NCI-H446 (cell line): ENCODE measurements at regions not wholly inside any gene's neighbourhood (a gene's known extent, or its start where the extent isn't known, plus 50 kb on each side); places are given as distances from the start of the nearest gene placed in this dataset.

Source experiments
- DNase-seq, 2 experiments: peaks; one replicate each; lab custom pipeline; 2025; lab: John Stamatoyannopoulos, UW

- DNase-seq = no peak
Measured at GRCh38 chr3:182683858-182684257, 109.4 kb upstream of the ATP11B start.

DNA sequence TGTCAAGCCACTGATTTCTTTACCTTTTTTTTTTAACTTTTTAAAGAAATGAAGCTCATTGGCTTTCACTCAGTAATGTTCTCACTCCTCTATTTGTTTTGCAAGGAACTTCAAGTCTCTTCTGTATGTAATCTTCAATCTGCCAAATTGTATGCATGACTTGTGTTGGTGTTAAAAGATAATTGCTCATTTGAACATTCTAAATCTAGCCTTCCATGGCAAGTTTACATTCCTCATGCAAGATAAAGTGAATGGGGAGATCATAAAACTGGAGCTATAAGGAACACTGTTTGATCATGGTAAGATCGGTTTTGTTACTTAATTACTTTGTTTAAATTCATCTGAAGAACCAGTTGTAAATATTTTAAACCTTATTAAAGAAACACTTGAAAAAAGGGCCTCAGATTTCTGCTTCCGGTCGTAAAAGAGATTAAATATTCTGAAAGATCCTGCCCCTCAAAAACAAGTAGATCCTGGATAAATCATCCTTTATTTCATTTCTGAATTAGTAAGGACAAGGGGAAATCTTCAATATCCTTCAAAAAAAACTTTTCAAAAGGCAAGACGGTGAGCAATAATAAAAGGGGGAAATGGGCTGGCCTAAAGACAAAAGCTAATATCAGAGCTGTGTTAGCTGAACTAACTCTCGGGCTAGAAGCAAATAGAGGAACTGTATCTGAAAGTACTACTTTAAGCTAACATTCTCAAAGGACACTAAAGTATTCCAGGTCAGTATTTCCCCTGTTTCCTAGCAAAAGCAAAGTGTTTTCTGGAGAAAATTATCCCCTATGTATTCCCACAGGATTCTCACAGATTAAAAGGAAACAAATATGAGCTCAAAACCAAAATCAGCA lies 107.0 kb upstream of the ATP11B start:
- no peak for DNase-seq

GRCh38 chr3:182690172-182690571 lies 103.1 kb upstream of the ATP11B start:
- DNase-seq = no peak

DNA sequence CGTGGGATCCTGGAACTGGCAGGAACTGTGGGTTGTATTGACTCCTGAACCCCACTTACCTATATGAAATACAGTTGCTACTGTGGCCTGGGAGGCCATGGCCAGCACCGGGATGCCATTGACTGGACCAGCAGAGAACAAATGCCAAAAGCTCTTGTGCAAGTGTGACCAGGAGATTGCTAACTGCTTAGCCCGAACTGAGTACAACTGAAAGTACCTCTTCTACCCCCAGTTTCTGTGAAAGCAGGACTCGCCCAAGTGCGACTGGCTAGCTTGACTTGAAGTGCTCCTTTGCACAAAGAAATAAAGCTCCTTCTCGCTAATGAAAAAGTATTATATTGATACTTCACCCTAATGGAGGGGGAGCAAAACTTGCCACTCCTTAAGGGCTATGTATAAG lies 101.3 kb upstream of the ATP11B start:
- DNase-seq = no peak

DNA sequence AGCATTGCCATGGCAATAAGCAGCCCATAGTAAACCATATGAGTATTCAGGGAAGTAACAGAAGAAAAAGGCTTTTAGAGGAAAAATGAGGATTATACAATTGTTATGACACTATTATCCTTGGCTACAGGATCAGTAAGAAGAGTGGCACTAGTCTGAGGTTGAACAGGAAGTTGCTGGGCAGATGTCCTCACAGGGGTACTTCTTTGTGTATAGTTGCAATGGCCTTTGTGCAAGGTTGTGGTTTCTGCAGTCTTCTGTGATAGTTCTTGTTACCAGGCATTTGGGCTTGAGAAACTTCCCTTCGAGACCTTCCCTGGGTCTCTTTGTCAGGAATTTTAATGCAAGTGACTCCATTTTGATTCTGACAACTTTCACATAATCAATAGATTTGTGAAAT lies 100.6 kb upstream of the ATP11B start:
- DNase-seq = no peak

DNA sequence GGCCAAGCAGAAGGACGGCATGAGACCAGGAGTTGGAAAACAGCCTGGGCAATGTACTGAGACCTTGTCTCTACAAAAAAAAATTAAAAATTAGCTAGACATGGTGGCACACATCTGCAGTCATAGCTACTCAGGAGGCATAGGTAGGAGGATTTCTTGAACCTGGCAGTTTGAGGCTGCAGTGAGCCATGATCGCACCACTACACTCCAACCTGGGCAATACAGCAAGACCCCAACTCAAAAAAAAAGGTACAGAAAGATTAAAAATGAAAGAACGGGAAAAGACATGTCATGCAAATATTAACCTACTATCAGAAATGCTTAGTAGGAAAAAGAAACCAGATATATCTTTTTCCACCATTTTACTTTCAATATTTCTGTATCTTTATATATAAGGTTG lies 99.6 kb upstream of the ATP11B start:
- no peak for DNase-seq

DNA sequence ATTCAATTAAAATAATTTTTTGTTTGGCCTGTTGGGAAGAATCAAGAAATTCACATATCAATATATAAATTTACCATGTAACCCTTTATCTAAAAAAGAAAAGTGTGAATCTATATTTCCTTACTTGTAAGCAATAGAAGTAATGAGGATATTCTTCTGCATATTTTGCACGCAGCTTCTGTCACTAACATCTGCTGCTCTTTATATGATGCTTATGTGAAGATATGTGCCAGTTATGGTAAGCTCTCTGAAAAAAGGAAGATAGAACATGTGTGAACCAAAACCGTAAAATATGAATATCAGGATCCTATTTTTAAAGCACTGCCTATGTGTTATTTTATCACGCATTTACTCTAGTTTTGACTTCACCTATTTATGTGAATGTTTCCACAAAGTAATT lies 96.4 kb upstream of the ATP11B start:
- no peak for DNase-seq

- DNase-seq = no peak
Measured at GRCh38 chr3:182697345-182697919, 95.9 kb upstream of the ATP11B start.

- DNase-seq = no peak
Measured at GRCh38 chr3:182698078-182698477, 95.2 kb upstream of the ATP11B start.

- DNase-seq = no peak
Measured at GRCh38 chr3:182699550-182700170, 93.6 kb upstream of the ATP11B start.

- no peak for DNase-seq
Measured at GRCh38 chr3:182702216-182702615, 91.1 kb upstream of the ATP11B start.

DNA sequence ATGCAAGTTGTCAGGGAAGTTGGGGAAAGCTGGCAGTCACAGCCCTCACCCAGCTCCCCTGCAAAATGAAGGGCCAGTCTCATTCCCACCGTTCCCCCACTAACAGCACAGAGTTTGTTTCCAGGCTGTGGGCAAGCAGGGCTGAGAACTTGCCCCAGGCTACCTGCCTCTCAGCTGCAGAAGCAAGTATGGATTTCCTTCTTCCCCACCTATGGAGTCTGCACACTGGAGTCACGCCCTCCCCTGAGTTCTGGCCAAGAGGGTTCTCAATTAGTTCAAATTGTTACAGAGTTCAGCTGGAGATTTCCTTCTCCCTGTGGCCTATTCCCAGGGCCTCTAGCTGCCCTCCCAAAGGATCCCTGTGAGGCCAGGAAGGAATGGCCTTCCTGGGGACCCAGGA lies 90.1 kb upstream of the ATP11B start:
- DNase-seq = no peak

- DNase-seq = no peak
Measured at GRCh38 chr3:182704926-182705325, 88.4 kb upstream of the ATP11B start.

DNA sequence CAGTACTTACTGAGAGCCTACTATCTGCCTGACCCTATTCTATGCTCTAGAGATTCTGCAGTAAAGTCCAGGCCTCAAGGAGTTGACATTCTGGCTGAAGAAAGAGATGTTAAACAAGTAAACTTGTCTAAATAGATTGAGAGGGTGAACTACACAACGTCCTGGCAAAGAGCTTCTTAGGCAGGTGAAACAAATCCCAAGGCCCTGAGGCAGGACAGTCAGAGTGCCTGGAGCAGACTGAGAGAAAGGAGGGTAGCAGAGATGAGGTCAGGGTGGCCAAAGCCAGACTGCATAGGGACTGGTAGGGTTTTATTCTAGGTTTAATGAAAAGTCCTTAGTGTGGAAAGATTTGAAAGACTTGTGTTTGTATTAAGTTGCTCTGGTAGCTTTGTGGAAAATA lies 84.5 kb upstream of the ATP11B start:
- no peak for DNase-seq

DNA sequence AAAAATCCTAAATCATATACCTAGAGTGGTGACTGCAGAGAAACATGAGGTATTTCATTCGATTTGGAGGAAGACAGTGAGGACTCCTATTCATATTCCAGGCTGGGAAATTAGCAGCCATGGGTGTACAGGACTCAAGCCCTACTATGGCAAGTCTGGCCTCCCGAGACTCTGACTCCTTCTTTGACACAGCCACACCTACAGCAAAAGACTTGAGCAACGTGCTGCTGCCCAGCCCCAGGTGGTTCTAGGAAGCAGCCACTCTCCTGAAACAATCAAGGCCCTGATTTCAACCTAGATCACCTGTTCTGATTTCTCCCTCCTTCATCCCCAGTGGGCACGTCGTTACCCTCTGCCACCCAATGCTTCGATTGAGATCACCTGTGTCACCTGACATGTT lies 84.0 kb upstream of the ATP11B start:
- no peak for DNase-seq

GRCh38 chr3:182710557-182711157 lies 82.6 kb upstream of the ATP11B start:
- DNase-seq = peak in 1 of 2 experiments; percentile 34

GRCh38 chr3:182711261-182711683 lies 82.0 kb upstream of the ATP11B start:
- no peak for DNase-seq

GRCh38 chr3:182711853-182712252 lies 81.5 kb upstream of the ATP11B start:
- no peak for DNase-seq

- no peak for DNase-seq
Measured at GRCh38 chr3:182713111-182713510, 80.2 kb upstream of the ATP11B start.

- peak; percentile 41 to 71 for DNase-seq
Measured at GRCh38 chr3:182713743-182714517, 79.4 kb upstream of the ATP11B start.

DNA sequence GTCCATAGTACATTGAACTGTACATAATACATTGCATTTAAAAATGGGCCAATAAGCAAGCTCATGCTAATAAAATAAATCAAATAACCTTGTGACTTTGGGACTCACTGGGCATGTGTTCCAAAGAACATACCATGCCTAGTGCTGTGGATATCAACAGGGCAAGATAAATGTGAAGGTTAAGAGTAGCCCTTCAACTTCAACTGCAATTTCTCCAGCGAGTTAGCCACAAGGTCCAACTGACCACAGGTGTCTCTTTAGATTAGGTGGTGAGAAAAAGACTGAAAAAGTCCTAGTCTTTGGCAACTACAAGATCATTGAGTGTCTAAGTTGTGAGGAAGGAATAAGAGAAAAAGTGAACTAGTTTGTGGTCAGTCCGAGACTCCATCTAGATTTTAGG lies 78.3 kb upstream of the ATP11B start:
- no peak for DNase-seq

GRCh38 chr3:182716114-182716688 lies 77.1 kb upstream of the ATP11B start:
- DNase-seq = no peak
